CD4-positive, alpha-beta T cell treated with Interferon alpha-2 for 1 hour (primary cell): ENCODE measurements at regions not wholly inside any gene's neighbourhood (a gene's known extent, or its start where the extent isn't known, plus 50 kb on each side); places are given as distances from the start of the nearest gene placed in this dataset.

Source experiments
- DNase-seq, 2 donors: peaks; one replicate each; pipeline ENCODE4 v3.0.0-alpha.2; 2020 to 2022

- no peak for DNase-seq
These were observed 325.2 kb downstream of the BRINP1 start for GRCh38 chr9:119043996-119044395.

- DNase-seq: no peak
These were observed 324.4 kb downstream of the BRINP1 start for GRCh38 chr9:119044806-119045205.

- DNase-seq: no peak
These were observed 321.5 kb downstream of the BRINP1 start for GRCh38 chr9:119047513-119048307.

GRCh38 chr9:119050281-119050680 is 319.0 kb downstream of the BRINP1 start:
- DNase-seq: no peak

GRCh38 chr9:119052339-119053030 is 316.8 kb downstream of the BRINP1 start:
- no peak for DNase-seq

- no peak for DNase-seq
These were observed 316.2 kb downstream of the BRINP1 start for GRCh38 chr9:119053070-119053469.

- no peak for DNase-seq
These were observed 308.4 kb downstream of the BRINP1 start for GRCh38 chr9:119060629-119061385.

GRCh38 chr9:119071636-119072035 is 297.6 kb downstream of the BRINP1 start:
- DNase-seq: no peak

- DNase-seq: no peak
These were observed 295.2 kb downstream of the BRINP1 start for GRCh38 chr9:119074017-119074416.

- DNase-seq: no peak
These were observed 291.2 kb downstream of the BRINP1 start for GRCh38 chr9:119078015-119078414.

- DNase-seq: no peak
These were observed 285.6 kb downstream of the BRINP1 start for GRCh38 chr9:119083673-119084072.

- DNase-seq: no peak
These were observed 282.6 kb downstream of the BRINP1 start for GRCh38 chr9:119086590-119086989.

GRCh38 chr9:119088002-119088547 is 281.2 kb downstream of the BRINP1 start:
- no peak for DNase-seq

GRCh38 chr9:119091074-119091473 is 278.2 kb downstream of the BRINP1 start:
- DNase-seq: no peak

- no peak for DNase-seq
These were observed 277.1 kb downstream of the BRINP1 start for GRCh38 chr9:119092125-119092524.

GRCh38 chr9:119094086-119094485 is 275.1 kb downstream of the BRINP1 start:
- DNase-seq: no peak

- DNase-seq: no peak
These were observed 274.2 kb downstream of the BRINP1 start for GRCh38 chr9:119095072-119095471.

- no peak for DNase-seq
These were observed 268.2 kb downstream of the BRINP1 start for GRCh38 chr9:119101048-119101447.

- DNase-seq: no peak
These were observed 254.6 kb downstream of the BRINP1 start for GRCh38 chr9:119114681-119115080.
